HepG2 (cell line): ENCODE measurements at regions not wholly inside any gene's neighbourhood (a gene's known extent, or its start where the extent isn't known, plus 50 kb on each side); places are given as distances from the start of the nearest gene placed in this dataset.

Source experiments
- AHDC1 ChIP-seq: sonication (generic); formaldehyde crosslinking; IDR thresholded peaks from 2 replicates; pipeline ENCODE4 v1.5.1; 2020; ENCODE audit warnings: mild to moderate bottlenecking, missing genetic modification reagents, borderline replicate concordance
- AKAP8 ChIP-seq: sonication (generic); formaldehyde crosslinking; IDR thresholded peaks from 2 replicates; pipeline ENCODE4 v1.5.1; 2020; ENCODE audit warnings: mild to moderate bottlenecking, missing genetic modification reagents
- ARNTL ChIP-seq: sonication (generic); formaldehyde crosslinking; IDR thresholded peaks from 2 replicates; pipeline ENCODE4 v1.4.0; 2020; ENCODE audit warnings: mild to moderate bottlenecking, missing genetic modification reagents
- ATF2 ChIP-seq: sonication (generic); formaldehyde crosslinking; IDR thresholded peaks from 2 replicates; pipeline ENCODE4 v1.4.0; 2020; ENCODE audit warnings: missing genetic modification reagents
- BCL6 ChIP-seq: IDR thresholded peaks from 2 replicates; pipeline ENCODE4 v1.6.1; 2016; ENCODE audit warnings: missing genetic modification reagents, missing compliant biosample characterization
- GABPB1 ChIP-seq: IDR thresholded peaks from 2 replicates; pipeline ENCODE4 v1.6.1; 2016; ENCODE audit warnings: mild to moderate bottlenecking, missing genetic modification reagents, moderate library complexity, missing compliant biosample characterization
- GMEB1 ChIP-seq: sonication (generic); formaldehyde crosslinking; IDR thresholded peaks from 2 replicates; pipeline ENCODE4 v1.5.1; 2020; ENCODE audit warnings: missing genetic modification reagents, mild to moderate bottlenecking, borderline replicate concordance
- HNF4G ChIP-seq, 2 experiments: sonication (generic) in 1 of 2; formaldehyde crosslinking in 1 of 2; IDR thresholded peaks; 2 replicates each; pipeline versions ENCODE4 v1.4.0 to v1.6.1; 2011 to 2020; ENCODE audit warnings: borderline replicate concordance in 2 of 2, low read depth in 2 of 2, mild to moderate bottlenecking in 2 of 2, low read length in 1 of 2, missing genetic modification reagents in 1 of 2, moderate library complexity in 1 of 2
- JDP2 ChIP-seq: sonication (generic); formaldehyde crosslinking; IDR thresholded peaks from 2 replicates; pipeline ENCODE4 v1.8.1; 2022; ENCODE audit warnings: missing genetic modification reagents, borderline replicate concordance
- KLF11 ChIP-seq: IDR thresholded peaks from 2 replicates; pipeline ENCODE4 v1.6.1; 2016; ENCODE audit warnings: missing compliant biosample characterization
- KLF6 ChIP-seq: IDR thresholded peaks from 2 replicates; pipeline ENCODE4 v1.8.0; 2016; ENCODE audit warnings: missing biosample characterization, missing genetic modification reagents
- MAFK ChIP-seq, 2 experiments: IDR thresholded peaks in 1 of 2; conservative IDR thresholded peaks in 1 of 2; 2 replicates each; pipeline ENCODE4 v1.6.1; 2011; ENCODE audit warnings: improper control_type of control experiment in 2 of 2, low read length in 2 of 2
- PLRG1 ChIP-seq: fragments of 450-650 bp; conservative IDR thresholded peaks from 2 replicates; pipeline ENCODE4 v1.6.1; 2016
- RBM22 ChIP-seq: fragments of 200-400 bp; formaldehyde crosslinking; optimal IDR thresholded peaks from 2 replicates; pipeline ENCODE3; 2017; ENCODE audit warnings: mild to moderate bottlenecking, low read length, moderate library complexity
- SMAD9 ChIP-seq: sonication (generic); formaldehyde crosslinking; IDR thresholded peaks from 2 replicates; pipeline ENCODE4 v1.5.1; 2020; ENCODE audit warnings: mild to moderate bottlenecking, missing genetic modification reagents
- ZNF101 ChIP-seq: sonication (generic); formaldehyde crosslinking; IDR thresholded peaks from 2 replicates; pipeline ENCODE4 v1.4.0; 2020; ENCODE audit warnings: mild to moderate bottlenecking, low read depth, missing genetic modification reagents, borderline replicate concordance
- ZNF44 ChIP-seq: sonication (generic); formaldehyde crosslinking; IDR thresholded peaks from 2 replicates; pipeline ENCODE4 v1.5.1; 2020; ENCODE audit warnings: mild to moderate bottlenecking, missing genetic modification reagents
- ZNF484 ChIP-seq: sonication (generic); formaldehyde crosslinking; IDR thresholded peaks from 2 replicates; pipeline ENCODE4 v1.5.1; 2020; ENCODE audit warnings: mild to moderate bottlenecking, low read depth, missing genetic modification reagents, borderline replicate concordance
- ZNF766 ChIP-seq: sonication (generic); formaldehyde crosslinking; IDR thresholded peaks from 2 replicates; pipeline ENCODE4 v1.5.0; 2020; ENCODE audit warnings: missing genetic modification reagents, borderline replicate concordance
- ZNF770 ChIP-seq: sonication (generic); formaldehyde crosslinking; IDR thresholded peaks from 2 replicates; pipeline ENCODE4 v1.5.0; 2020; ENCODE audit warnings: mild to moderate bottlenecking, missing genetic modification reagents

GRCh38 chr5:92887254-92887653 lies 693.8 kb downstream of the NR2F1-AS1 start (continued):
- TF ChIP-seq ZNF766 (no peak), ZNF101 (CRISPR knock-in tag) (no peak), GMEB1 (CRISPR knock-in tag) (no peak), KLF11 (CRISPR knock-in tag) (0 out of 2 replicates have a peak, but pooled peaks have one; percentile 39), RBM22 (no peak), HNF4G (IDR thresholded peaks at IDR 0.05; ENCODE audit: borderline replicate concordance, low read depth, low read length) (peak; percentile 94), HNF4G (CRISPR knock-in tag; IDR thresholded peaks at IDR 0.05; ENCODE audit: borderline replicate concordance, low read depth) (peak; percentile 87; the same call in 1 of the 2 replicates), ZNF770 (no peak), ATF2 (CRISPR knock-in tag) (peak; percentile 94), AHDC1 (CRISPR knock-in tag) (peak; percentile 96), MAFK (conservative IDR thresholded peaks at IDR 0.05 in 1 of 2, IDR thresholded peaks at IDR 0.05 in 1 of 2; ENCODE audit: low read length in 2 of 2) (no peak), GABPB1 (CRISPR knock-in tag) (peak; percentile 40; the same call in 1 of the 2 replicates), JDP2 (CRISPR knock-in tag) (no peak), AKAP8 (CRISPR knock-in tag) (no peak), KLF6 (CRISPR knock-in tag) (0 out of 2 replicates have a peak, but pooled peaks have one; percentile 54), BCL6 (CRISPR knock-in tag) (peak; percentile 85), ZNF484 (no peak), SMAD9 (CRISPR knock-in tag) (no peak), ARNTL (CRISPR knock-in tag) (no peak; the same call in 1 of the 2 replicates), PLRG1 (no peak), ZNF44 (CRISPR knock-in tag) (no peak)
